Natural killer cell (primary cell): ENCODE measurements at regions not wholly inside any gene's neighbourhood (a gene's known extent, or its start where the extent isn't known, plus 50 kb on each side); places are given as distances from the start of the nearest gene placed in this dataset.
A peak's percentile ranks its signal among the peaks of the same experiment; 100 is the strongest.

Experiments
- ATAC-seq, 3 donors: fragments of 150-1000 bp in 2 of 3; fragments of 200-7000 bp in 1 of 3; cut with Tn5 transposase; 1 replicate in 1 of 3; 2 replicates in 2 of 3; pipeline ENCODE4 v1.10.0; 2021; ENCODE audit warnings: mild to moderate bottlenecking in 2 of 3, moderate library complexity in 2 of 3
- DNase-seq, 2 donors: peaks; one replicate each; pipeline versions ENCODE4 v3.0.0 to v3.0.0-alpha.2; 2013 to 2021; ENCODE audit warnings: mixed read lengths in 1 of 2
- H3K27ac ChIP-seq: one replicate; pipeline ENCODE4 v1.5.1; 2013; ENCODE audit warnings: mild to moderate bottlenecking, low read length
- H3K27me3 ChIP-seq: one replicate; pipeline ENCODE4 v1.6.1; 2013; ENCODE audit warnings: low read length; ENCODE audit not compliant: control insufficient read depth, insufficient read depth
- H3K36me3 ChIP-seq: one replicate; pipeline ENCODE4 v1.6.1; 2013; ENCODE audit warnings: low read length; ENCODE audit not compliant: control insufficient read depth, insufficient read depth
- H3K4me1 ChIP-seq: one replicate; pipeline ENCODE4 v1.6.1; 2013; ENCODE audit warnings: low read length; ENCODE audit not compliant: control insufficient read depth, insufficient read depth
- H3K4me3 ChIP-seq: one replicate; pipeline ENCODE4 v1.5.1; 2013; ENCODE audit warnings: low read length
- H3K9me3 ChIP-seq: one replicate; pipeline ENCODE4 v1.6.1; 2013; ENCODE audit warnings: low read length; ENCODE audit not compliant: control insufficient read depth, insufficient read depth
- H3K27ac Mint-ChIP-seq, 2 donors: one replicate each; pipeline ENCODE4 v1.8.0; 2022; ENCODE audit warnings: mild to moderate bottlenecking in 2 of 2, mixed read lengths in 2 of 2, moderate library complexity in 1 of 2
- H3K27me3 Mint-ChIP-seq, 2 donors: one replicate each; pipeline ENCODE4 v1.8.0; 2022; ENCODE audit warnings: low read depth in 2 of 2, mixed read lengths in 2 of 2
- H3K36me3 Mint-ChIP-seq: one replicate; pipeline ENCODE4 v1.8.0; 2022; ENCODE audit warnings: mixed read lengths
- H3K4me1 Mint-ChIP-seq, 2 donors: one replicate each; pipeline ENCODE4 v1.8.0; 2022; ENCODE audit warnings: mixed read lengths in 2 of 2
- H3K4me3 Mint-ChIP-seq: one replicate; pipeline ENCODE4 v1.8.0; 2022; ENCODE audit warnings: mild to moderate bottlenecking, moderate library complexity, mixed read lengths
- H3K9me3 Mint-ChIP-seq, 2 donors: one replicate each; pipeline ENCODE4 v1.8.0; 2022; ENCODE audit warnings: mixed read lengths in 2 of 2
- CTCF ChIP-seq: fragments of 200-600 bp; IDR thresholded peaks from one replicate; pipeline ENCODE4 v1.8.0; 2022; ENCODE audit warnings: antibody characterized with exemption
- WGBS: methylation state at CpG from one replicate; pipeline ENCODE4 v1.1.7; 2013; ENCODE audit warnings: missing lambda C conversion rate; ENCODE audit not compliant: insufficient coverage; 5-methylcytosine and 5-hydroxymethylcytosine counted together
- intact Hi-C: fragments of 100-400 bp; cut with micrococcal nuclease; formaldehyde crosslinking; loops from one replicate; pipeline ENCODE4 v1.14.2; 2022

- Histone ChIP-seq H3K27me3 (no peaks in the 10 kb centered on the region), H3K4me3 (no peak overlapping the region), H3K36me3 (no peaks in the 10 kb centered on the region), H3K9me3 (peaks cover 5% of the 10 kb centered on the region), H3K4me1 (peaks cover 8% of the 10 kb centered on the region), H3K27ac (no peak overlapping the region)
- intact Hi-C loops: no loop called here
- no peaks in the 10 kb centered on the region for H3K36me3 Mint-ChIP-seq
- peaks cover 11 to 18% of the 10 kb centered on the region in 2 donors for H3K27me3 Mint-ChIP-seq
- peaks cover 19 to 27% of the 10 kb centered on the region in 2 donors for H3K4me1 Mint-ChIP-seq
- no peaks in the 10 kb centered on the region for H3K9me3 Mint-ChIP-seq
- no peak overlapping the region for H3K4me3 Mint-ChIP-seq
- DNase-seq (no peak), ATAC-seq (no peak)
- WGBS: 100% methylated on average over 1 of the region's 3 CpGs
- TF ChIP-seq CTCF: no peak
- H3K27ac Mint-ChIP-seq: no peak overlapping the region
These were observed 414.0 kb upstream of the TRIB2 start for GRCh38 chr2:12302691-12303090.

- H3K4me3 Mint-ChIP-seq: peak overlapping the region; percentile 17
- no peak for TF ChIP-seq CTCF
These were observed 413.3 kb upstream of the TRIB2 start for GRCh38 chr2:12303181-12304030.

GRCh38 chr2:12304564-12305171 is 412.1 kb upstream of the TRIB2 start:
- peaks cover 19 to 27% of the 10 kb centered on the region in 2 donors for H3K4me1 Mint-ChIP-seq
- H3K27ac Mint-ChIP-seq: no peak overlapping the region
- Histone ChIP-seq H3K36me3 (no peaks in the 10 kb centered on the region), H3K9me3 (no peaks in the 10 kb centered on the region), H3K4me1 (peaks cover 8% of the 10 kb centered on the region), H3K27me3 (no peaks in the 10 kb centered on the region), H3K27ac (no peak overlapping the region), H3K4me3 (no peak overlapping the region)
- no peak for TF ChIP-seq CTCF
- H3K4me3 Mint-ChIP-seq: no peak overlapping the region
- H3K27me3 Mint-ChIP-seq: peaks cover 13 to 18% of the 10 kb centered on the region in 2 donors
- ATAC-seq: no peak
- H3K9me3 Mint-ChIP-seq: no peaks in the 10 kb centered on the region
- no peaks in the 10 kb centered on the region for H3K36me3 Mint-ChIP-seq
- DNase-seq: no peak
- intact Hi-C loops: no loop called here
- WGBS: 82% methylated on average over 2 of the region's 2 CpGs

More at GRCh38 chr2:12303181-12304030, 413.3 kb upstream of the TRIB2 start:
- Mint-ChIP-seq H3K9me3 (no peaks in the 10 kb centered on the region), H3K27me3 (peaks cover 13 to 18% of the 10 kb centered on the region in 2 donors), H3K36me3 (no peaks in the 10 kb centered on the region), H3K27ac (no peak overlapping the region), H3K4me1 (peaks cover 19 to 27% of the 10 kb centered on the region in 2 donors)
- 12% methylated on average over 7 of the region's 7 CpGs for whole genome bisulfite sequencing
- DNase-seq: peak in 1 of 2 donors; percentile 27
- H3K9me3 ChIP-seq: peaks cover 5% of the 10 kb centered on the region
- H3K27me3 ChIP-seq: no peaks in the 10 kb centered on the region
- H3K36me3 ChIP-seq: no peaks in the 10 kb centered on the region
- intact Hi-C loops: no loop called here
- no peak overlapping the region for H3K27ac ChIP-seq
- peak; percentile 28 to 70 (median 40) for ATAC-seq
- H3K4me3 ChIP-seq: no peak overlapping the region
- H3K4me1 ChIP-seq: peaks cover 8% of the 10 kb centered on the region
